Testis (tissue), 2 donors: ENCODE measurements at regions not wholly inside any gene's neighbourhood (a gene's known extent, or its start where the extent isn't known, plus 50 kb on each side); places are given as distances from the start of the nearest gene placed in this dataset.
"Not testable (repeated sequence)": the region's sequence is repeated elsewhere in the genome, so short reads cannot be mapped to it uniquely, and the experiment has no call there.

Source experiments
- DNase-seq: peaks from one replicate; pipeline ENCODE4 v3.0.0-alpha.2; 2019
- H3K27ac ChIP-seq, 2 donors: fragments of 200-600 bp; sonication (generic); one replicate each; pipeline ENCODE4 v1.5.1; 2019
- H3K27me3 ChIP-seq: fragments of 200-600 bp; sonication (generic); one replicate; pipeline ENCODE4 v1.5.1; 2019
- H3K36me3 ChIP-seq: fragments of 200-600 bp; sonication (generic); one replicate; pipeline ENCODE4 v1.5.1; 2017; ENCODE audit warnings: low read depth; ENCODE audit errors: missing control alignments
- H3K4me1 ChIP-seq: fragments of 200-600 bp; sonication (generic); one replicate; pipeline ENCODE4 v1.5.1; 2019
- H3K4me3 ChIP-seq, 2 donors: fragments of 200-600 bp; sonication (generic); one replicate each; pipeline ENCODE4 v1.5.1; 2017 to 2019
- H3K9me3 ChIP-seq: fragments of 200-600 bp; sonication (generic); one replicate; pipeline ENCODE4 v1.5.1; 2017
- CTCF ChIP-seq, 3 experiments: fragments of 450-650 bp in 2 of 3; fragments of 200-600 bp in 1 of 3; sonication (generic) in 1 of 3; IDR thresholded peaks; one replicate each; pipeline ENCODE4 v1.5.1; 2016 to 2019; ENCODE audit warnings: antibody characterized with exemption in 3 of 3, mild to moderate bottlenecking in 2 of 3, moderate library complexity in 1 of 3
- POLR2A ChIP-seq: fragments of 450-650 bp; IDR thresholded peaks from one replicate; pipeline ENCODE4 v1.6.1; 2017; ENCODE audit warnings: antibody characterized with exemption, mild to moderate bottlenecking, moderate library complexity
- WGBS, 2 donors: methylation state at CpG; one replicate each; pipeline ENCODE4 v1.1.5; 2018; 5-methylcytosine and 5-hydroxymethylcytosine counted together
- intact Hi-C: fragments of 100-400 bp; cut with DNase I; formaldehyde crosslinking; loops from one replicate; pipeline ENCODE4 v1.15.1; 2023; ENCODE audit warnings: low total_unique reads

GRCh38 chr5:125446986-125447385 lies 700.5 kb upstream of the ZNF608 start:
- no peak for TF ChIP-seq CTCF (IDR thresholded peaks at IDR 0.05)
- no peak for TF ChIP-seq POLR2A
- 84 to 86% methylated on average over 3 of the region's 3 CpGs for WGBS, 2 donors
- Histone ChIP-seq H3K4me1 (no peaks in the 10 kb centered on the region), H3K9me3 (no peaks in the 10 kb centered on the region), H3K27ac (no peak overlapping the region), H3K27me3 (no peaks in the 10 kb centered on the region), H3K4me3 (no peak overlapping the region), H3K36me3 (no peaks in the 10 kb centered on the region)
- no peak for DNase-seq
- intact Hi-C loops = no loop called here

GRCh38 chr5:125450771-125451170 lies 704.3 kb upstream of the ZNF608 start:
- intact Hi-C loops = no loop called here
- no peaks in the 10 kb centered on the region for H3K4me1 ChIP-seq
- no peaks in the 10 kb centered on the region for H3K9me3 ChIP-seq
- H3K4me3 ChIP-seq = no peak overlapping the region
- WGBS, 2 donors = 86 to 92% methylated on average over 2 of the region's 2 CpGs
- no peaks in the 10 kb centered on the region for H3K36me3 ChIP-seq
- no peak for DNase-seq
- no peak overlapping the region for H3K27ac ChIP-seq
- TF ChIP-seq CTCF (IDR thresholded peaks at IDR 0.05) = no peak
- no peaks in the 10 kb centered on the region for H3K27me3 ChIP-seq

- TF ChIP-seq CTCF (IDR thresholded peaks at IDR 0.05) = no peak
- no peak for TF ChIP-seq POLR2A
- no peak for DNase-seq
- no peak overlapping the region for H3K4me3 ChIP-seq
- intact Hi-C loops = no loop called here
- no peaks in the 10 kb centered on the region for H3K36me3 ChIP-seq
- H3K4me1 ChIP-seq = no peaks in the 10 kb centered on the region
- H3K9me3 ChIP-seq = no peaks in the 10 kb centered on the region
- H3K27me3 ChIP-seq = no peaks in the 10 kb centered on the region
- H3K27ac ChIP-seq = no peak overlapping the region
Observed at GRCh38 chr5:125451622-125452021, 705.2 kb upstream of the ZNF608 start.

GRCh38 chr5:125452991-125453390 lies 706.6 kb upstream of the ZNF608 start:
- H3K4me1 ChIP-seq = no peaks in the 10 kb centered on the region
- H3K27ac ChIP-seq = no peak overlapping the region
- no peaks in the 10 kb centered on the region for H3K36me3 ChIP-seq
- intact Hi-C loops = no loop called here
- DNase-seq = no peak
- no peak overlapping the region for H3K4me3 ChIP-seq
- H3K9me3 ChIP-seq = no peaks in the 10 kb centered on the region
- H3K27me3 ChIP-seq = no peaks in the 10 kb centered on the region
- TF ChIP-seq CTCF (IDR thresholded peaks at IDR 0.05) (no peak), POLR2A (no peak)
- WGBS, 2 donors = 44 to 53% methylated on average over 3 of the region's 3 CpGs

GRCh38 chr5:125455041-125455440 lies 708.6 kb upstream of the ZNF608 start:
- H3K36me3 ChIP-seq = no peaks in the 10 kb centered on the region
- no peak for DNase-seq
- intact Hi-C loops = no loop called here
- H3K4me1 ChIP-seq = no peaks in the 10 kb centered on the region
- WGBS, 2 donors = 76 to 79% methylated on average over 1 of the region's 1 CpG
- H3K27ac ChIP-seq = no peak overlapping the region
- no peak overlapping the region for H3K4me3 ChIP-seq
- TF ChIP-seq POLR2A (no peak), CTCF (IDR thresholded peaks at IDR 0.05) (no peak)
- H3K9me3 ChIP-seq = no peaks in the 10 kb centered on the region
- H3K27me3 ChIP-seq = no peaks in the 10 kb centered on the region

GRCh38 chr5:125456005-125456404 lies 709.6 kb upstream of the ZNF608 start:
- WGBS, 2 donors = 79 to 84% methylated on average over 4 of the region's 4 CpGs
- DNase-seq, H3K36me3 ChIP-seq, H3K27ac ChIP-seq, H3K9me3 ChIP-seq, H3K4me1 ChIP-seq, H3K27me3 ChIP-seq, intact Hi-C loops, H3K4me3 ChIP-seq: not testable (repeated sequence)
